ENCODE measurements at regions not wholly inside any gene's neighbourhood (a gene's known extent, or its start where the extent isn't known, plus 50 kb on each side); places are given as distances from the start of the nearest gene placed in this dataset.

DNA sequence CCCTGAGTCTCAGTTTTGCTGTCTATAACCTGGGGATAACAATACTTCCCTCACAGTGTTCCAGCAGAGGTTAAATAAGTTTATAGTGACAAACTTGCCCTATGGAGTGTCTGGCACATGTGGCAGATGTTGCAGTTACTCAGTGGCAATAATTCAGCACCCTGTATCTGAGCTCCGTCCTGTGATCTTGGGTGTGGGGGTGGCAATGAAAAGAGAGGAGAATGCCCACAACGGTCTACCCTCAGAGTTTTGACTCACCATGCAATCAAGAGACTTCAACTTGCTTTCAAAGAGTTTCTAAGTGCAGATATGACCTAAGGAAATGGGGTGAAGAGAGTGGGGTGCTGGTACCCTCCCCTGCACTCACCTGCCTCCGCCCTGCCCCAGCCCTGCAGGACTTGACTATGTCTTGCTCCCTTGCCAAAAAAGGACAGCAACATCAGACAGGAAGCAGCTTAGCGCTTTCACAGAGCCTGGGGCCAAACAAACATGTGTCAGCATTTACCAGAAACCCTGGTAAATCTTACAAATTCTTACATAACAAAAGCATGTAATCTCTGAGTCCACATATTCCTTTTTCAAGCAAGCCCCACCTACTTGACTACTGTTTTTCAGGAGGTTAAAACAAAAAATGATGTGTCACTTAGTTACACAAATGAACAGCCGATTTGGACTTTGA lies 185.1 kb upstream of the CAMK1G start:
- no peak for DNase-seq

DNA sequence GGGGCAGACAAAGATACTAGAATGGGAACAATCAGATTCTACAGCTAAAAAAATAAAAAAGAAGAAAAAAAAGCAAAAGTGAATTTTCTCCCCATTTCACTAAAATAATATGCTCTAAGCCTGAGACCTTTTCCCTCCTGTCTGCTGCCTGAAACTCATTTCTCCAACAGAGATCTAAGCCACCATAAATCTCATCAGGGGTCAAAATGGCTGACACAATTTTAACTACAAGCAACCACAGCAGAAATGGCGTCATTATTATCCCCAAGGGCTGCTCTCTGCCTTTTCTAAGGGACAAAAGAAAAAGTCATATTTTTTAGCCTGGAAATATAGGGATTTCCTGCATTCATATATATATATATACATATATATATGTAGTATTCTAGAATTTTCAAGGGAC lies 183.7 kb upstream of the CAMK1G start:
- no peak for DNase-seq

- DNase-seq, result no peak
Observed at GRCh38 chr1:209400351-209401220, 182.9 kb upstream of the CAMK1G start.

DNA sequence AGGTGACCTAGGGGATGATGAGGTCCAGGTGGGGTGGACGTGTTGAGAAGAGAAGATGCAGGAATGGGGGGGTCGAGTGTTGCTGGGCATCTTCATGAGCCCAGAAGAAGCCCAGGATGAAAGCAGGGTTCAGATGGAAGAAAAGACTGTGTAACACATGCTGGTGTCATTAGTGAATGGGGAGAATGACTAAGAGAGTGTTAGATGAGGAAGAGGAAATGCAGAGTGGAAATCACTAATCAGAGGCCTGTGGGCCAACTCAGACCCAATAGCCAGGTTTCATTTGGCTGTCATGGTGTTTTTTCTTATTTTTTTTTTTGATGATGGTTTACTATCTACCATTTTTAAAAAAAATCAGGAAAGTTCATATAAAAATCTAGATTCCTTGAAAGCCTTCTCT lies 180.8 kb upstream of the CAMK1G start:
- no peak for DNase-seq

- no peak for DNase-seq
Observed at GRCh38 chr1:209403921-209404320, 179.6 kb upstream of the CAMK1G start.

DNA sequence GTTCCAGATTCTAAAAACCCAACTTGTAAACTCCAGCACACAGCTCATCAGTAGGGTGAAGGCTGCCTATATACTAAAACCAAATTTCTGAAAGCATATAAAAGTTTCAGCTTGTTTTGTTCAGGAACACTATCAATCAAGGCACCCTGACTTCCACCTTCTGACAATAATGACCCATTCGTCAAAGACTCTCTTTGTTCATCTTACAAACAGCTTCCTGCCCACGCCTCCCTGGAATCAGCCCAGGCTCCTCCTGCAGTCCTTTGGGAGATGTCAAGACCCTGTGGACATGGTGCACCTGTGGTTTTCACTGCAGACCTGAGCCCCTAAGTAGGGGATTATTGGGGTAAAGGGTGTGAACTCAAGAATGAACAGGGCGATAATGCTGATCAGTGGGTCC lies 178.9 kb upstream of the CAMK1G start:
- no peak for DNase-seq

- no peak for DNase-seq
Observed at GRCh38 chr1:209405183-209405814, 178.2 kb upstream of the CAMK1G start.

GRCh38 chr1:209406168-209406567 lies 177.3 kb upstream of the CAMK1G start:
- DNase-seq, result no peak

DNA sequence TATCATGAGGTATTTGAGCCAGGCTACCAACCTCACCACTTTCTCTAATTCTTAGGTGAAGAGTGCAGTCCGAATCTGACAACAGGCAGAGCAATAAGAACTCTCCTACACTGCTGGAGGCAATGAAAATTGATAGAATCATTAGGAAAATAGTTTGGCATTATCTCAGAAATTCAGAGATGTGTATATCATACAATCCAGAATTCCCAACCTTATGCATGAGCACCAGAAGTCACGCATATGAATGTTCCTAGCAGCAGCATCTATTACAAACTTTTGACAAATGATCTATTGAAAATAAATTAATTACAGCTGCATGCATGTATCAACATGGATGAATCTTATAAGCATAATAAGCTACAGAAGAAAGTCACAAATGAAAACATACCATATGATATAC lies 176.9 kb upstream of the CAMK1G start:
- no peak for DNase-seq

- DNase-seq, result no peak
Observed at GRCh38 chr1:209409780-209410179, 173.7 kb upstream of the CAMK1G start.

- no peak for DNase-seq
Observed at GRCh38 chr1:209411491-209411929, 172.0 kb upstream of the CAMK1G start.

DNA sequence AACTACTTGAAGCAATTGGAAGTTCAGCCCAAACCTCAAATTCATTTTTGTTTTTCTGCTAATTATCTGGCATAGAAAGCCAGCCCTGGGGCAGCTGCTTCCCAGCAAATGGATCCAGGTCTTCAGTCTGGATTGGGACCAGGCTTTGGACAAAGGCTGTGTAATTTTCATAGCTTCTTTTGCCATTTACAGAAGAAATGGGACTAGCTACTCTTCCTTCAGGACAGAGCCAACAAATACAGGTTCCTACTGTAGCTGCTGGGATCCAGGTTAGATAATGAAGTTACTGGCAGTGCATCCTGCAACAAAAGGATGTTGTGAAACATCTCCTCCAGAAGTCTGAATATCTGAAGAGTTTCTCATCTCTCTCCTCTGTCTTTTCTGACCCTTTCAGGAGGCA lies 171.5 kb upstream of the CAMK1G start:
- DNase-seq, result no peak

DNA sequence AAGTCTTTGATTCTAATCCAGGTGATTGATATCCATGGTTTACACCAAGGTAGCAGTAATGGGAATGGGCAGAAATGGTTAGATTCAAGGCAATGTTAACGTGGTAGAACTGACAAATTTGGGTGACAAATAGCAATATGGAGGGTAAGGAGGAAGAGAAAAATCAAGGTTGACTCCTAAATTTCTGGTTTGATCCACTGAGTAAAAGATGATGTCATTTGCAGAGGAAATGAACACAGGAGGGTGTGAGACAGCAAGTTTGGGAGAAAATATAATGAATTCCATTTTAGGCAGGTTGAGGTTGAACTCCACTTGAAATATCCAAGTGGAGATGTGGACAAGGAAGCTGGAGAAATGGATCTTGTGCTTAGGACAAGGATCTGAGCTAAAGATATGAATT lies 170.9 kb upstream of the CAMK1G start:
- DNase-seq, result no peak

DNA sequence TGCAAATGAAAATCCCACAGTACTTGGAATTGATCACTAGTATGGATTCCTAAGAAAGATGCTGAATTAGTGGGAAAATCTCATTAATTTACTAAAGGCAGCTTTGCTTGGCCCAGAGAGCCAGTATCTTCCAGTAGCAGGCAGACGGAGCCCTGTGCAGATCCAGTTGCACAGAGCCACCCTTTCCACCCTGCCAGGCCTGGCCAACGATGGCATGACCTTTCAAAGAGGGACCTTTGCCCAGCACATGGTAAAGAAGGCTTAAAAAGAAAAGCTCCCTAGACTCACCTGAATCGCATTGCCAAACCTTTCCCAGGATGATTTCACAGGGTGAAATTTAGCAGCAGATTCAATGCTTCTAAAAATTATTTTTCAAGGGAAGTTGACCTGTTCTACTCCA lies 170.5 kb upstream of the CAMK1G start:
- DNase-seq, result no peak

GRCh38 chr1:209414803-209415329 lies 168.6 kb upstream of the CAMK1G start:
- no peak for DNase-seq

DNA sequence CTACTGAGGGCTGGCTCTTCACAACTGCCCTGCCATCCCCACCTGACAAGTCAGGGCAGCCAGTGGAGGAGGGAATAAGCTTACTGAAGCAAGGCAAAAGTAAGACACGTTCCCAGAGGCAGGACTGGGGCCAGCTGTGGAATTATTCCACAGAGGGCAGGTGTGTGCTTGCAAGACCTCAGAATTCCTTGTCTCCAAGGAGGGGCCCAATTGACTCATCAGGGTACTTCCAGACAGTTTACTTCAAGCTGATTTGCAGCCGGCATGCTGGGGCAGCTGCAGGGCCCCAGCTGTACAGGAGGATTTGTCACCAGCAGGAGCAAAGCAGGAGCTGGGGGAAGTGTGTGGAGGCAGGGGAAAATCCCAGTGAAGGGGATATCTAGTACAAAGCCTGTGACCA lies 167.5 kb upstream of the CAMK1G start:
- no peak for DNase-seq

- DNase-seq, result no peak
Observed at GRCh38 chr1:209416716-209417115, 166.8 kb upstream of the CAMK1G start.

- no peak for DNase-seq
Observed at GRCh38 chr1:209417761-209418160, 165.8 kb upstream of the CAMK1G start.

- DNase-seq, result no peak
Observed at GRCh38 chr1:209420276-209420675, 163.2 kb upstream of the CAMK1G start.

DNA sequence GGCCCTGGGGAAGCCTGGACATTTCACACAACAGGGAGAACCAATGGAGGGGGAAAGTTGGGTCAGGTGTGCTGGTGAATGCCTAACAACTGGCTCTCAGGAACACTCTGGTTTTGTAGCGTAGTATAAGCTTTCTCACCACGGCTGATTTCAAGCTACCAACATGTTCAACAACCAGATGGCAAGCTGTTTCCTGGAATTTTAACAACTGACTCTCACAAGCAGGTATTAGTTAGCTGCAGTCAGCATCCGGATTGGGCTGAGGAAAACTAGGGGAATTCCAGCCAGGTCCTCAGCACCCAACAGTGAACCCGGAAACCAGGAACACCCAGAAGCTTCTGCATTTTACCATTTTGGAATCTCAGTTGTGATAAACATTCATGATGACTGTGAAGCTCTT lies 162.3 kb upstream of the CAMK1G start:
- DNase-seq, result no peak

DNA sequence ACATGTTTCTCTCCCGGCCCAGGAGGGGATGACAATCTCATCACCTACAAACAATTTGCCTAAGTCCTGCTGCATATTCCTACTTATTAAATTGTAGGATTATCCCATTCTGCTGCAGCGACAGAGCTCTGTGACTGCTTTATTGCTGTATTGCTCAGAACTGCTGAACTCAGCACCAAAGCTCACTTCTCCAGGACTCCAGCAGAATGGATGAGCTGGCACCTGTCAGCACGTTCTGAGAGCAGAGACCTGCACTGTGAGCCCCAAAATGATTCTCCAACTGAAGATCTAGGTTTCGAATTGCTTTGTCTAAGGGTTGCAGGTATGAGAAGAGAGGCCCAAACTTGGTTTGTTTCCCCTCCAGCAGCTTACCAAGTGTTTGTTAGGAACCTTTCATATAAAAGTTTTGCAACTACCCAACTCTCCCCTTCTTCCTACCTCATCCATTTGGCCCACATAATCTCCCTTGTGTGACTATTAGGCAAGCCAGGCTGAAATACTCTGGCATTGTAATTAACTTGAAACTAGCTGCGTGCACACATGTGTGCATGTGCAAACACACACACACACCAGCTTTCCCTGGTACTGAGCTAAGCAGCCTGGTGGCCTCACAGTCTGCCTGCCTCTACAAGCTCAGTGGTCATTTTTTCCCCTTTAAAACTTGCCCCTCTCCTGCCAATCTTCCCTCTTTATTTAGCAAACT lies 161.4 kb upstream of the CAMK1G start:
- DNase-seq, result no peak

GRCh38 chr1:209425959-209426358 lies 157.6 kb upstream of the CAMK1G start:
- DNase-seq, result no peak

Measured in renal pelvis (tissue), 1 donor.